Lower leg skin (tissue), 4 donors: ENCODE measurements at regions not wholly inside any gene's neighbourhood (a gene's known extent, or its start where the extent isn't known, plus 50 kb on each side); places are given as distances from the start of the nearest gene placed in this dataset.

Experiments used
- DNase-seq, 2 donors: peaks; one replicate each; pipeline ENCODE4 v3.0.0-alpha.2; 2019; ENCODE audit warnings: low spot score in 2 of 2
- H3K4me3 ChIP-seq: fragments of 200-600 bp; sonication (generic); 2 replicates; pipeline ENCODE4 v1.5.1; 2017; ENCODE audit warnings: mild to moderate bottlenecking, low read depth; ENCODE audit not compliant: poor library complexity, severe bottlenecking
- CTCF ChIP-seq, 3 donors: fragments of 450-650 bp; IDR thresholded peaks; one replicate each; pipeline ENCODE4 v1.5.1; 2016; ENCODE audit warnings: antibody characterized with exemption in 3 of 3, mild to moderate bottlenecking in 3 of 3, moderate library complexity in 2 of 3
- POLR2A ChIP-seq, 2 donors: fragments of 450-650 bp; IDR thresholded peaks; one replicate each; pipeline ENCODE4 v1.6.1; 2016 to 2017; ENCODE audit warnings: antibody characterized with exemption in 2 of 2, mild to moderate bottlenecking in 1 of 2, moderate library complexity in 1 of 2
- WGBS, 2 donors: methylation state at CpG; one replicate each; pipeline ENCODE4 v1.1.5; 2018; 5-methylcytosine and 5-hydroxymethylcytosine counted together
- intact Hi-C: fragments of 100-400 bp; cut with DNase I; formaldehyde crosslinking; loops from one replicate; pipeline ENCODE4 v1.15.0; 2023; ENCODE audit warnings: low total_unique reads

GRCh38 chr18:2201036-2201600 lies 370.2 kb downstream of the METTL4 start:
- WGBS, 2 donors = 68 to 75% methylated on average over 2 of the region's 2 CpGs
- no peak for TF ChIP-seq CTCF (IDR thresholded peaks at IDR 0.05)
- no peak for TF ChIP-seq POLR2A (IDR thresholded peaks at IDR 0.05)
- no peak for DNase-seq
- intact Hi-C loops = no loop called here
- no peak overlapping the region for H3K4me3 ChIP-seq

- TF ChIP-seq CTCF (IDR thresholded peaks at IDR 0.05) = no peak
- no peak for TF ChIP-seq POLR2A (IDR thresholded peaks at IDR 0.05)
- H3K4me3 ChIP-seq = no peak overlapping the region
- intact Hi-C loops = no loop called here
- no peak for DNase-seq
- WGBS, 2 donors = 44 to 70% methylated on average over 2 of the region's 2 CpGs
These were observed 366.6 kb downstream of the METTL4 start for GRCh38 chr18:2204736-2205135.

- intact Hi-C loops = no loop called here
- no peak for DNase-seq
- no peak for TF ChIP-seq POLR2A (IDR thresholded peaks at IDR 0.05)
- no peak overlapping the region for H3K4me3 ChIP-seq
- 86% methylated on average over 3 of the region's 3 CpGs for WGBS, 2 donors
These were observed 364.0 kb downstream of the METTL4 start for GRCh38 chr18:2207294-2207693.

- 78 to 87% methylated on average over 1 of the region's 1 CpG for WGBS, 2 donors
- intact Hi-C loops = no loop called here
- H3K4me3 ChIP-seq = no peak overlapping the region
- TF ChIP-seq CTCF (IDR thresholded peaks at IDR 0.05) = no peak
- no peak for TF ChIP-seq POLR2A (IDR thresholded peaks at IDR 0.05)
- DNase-seq = no peak
These were observed 358.6 kb downstream of the METTL4 start for GRCh38 chr18:2212598-2213205.

DNA sequence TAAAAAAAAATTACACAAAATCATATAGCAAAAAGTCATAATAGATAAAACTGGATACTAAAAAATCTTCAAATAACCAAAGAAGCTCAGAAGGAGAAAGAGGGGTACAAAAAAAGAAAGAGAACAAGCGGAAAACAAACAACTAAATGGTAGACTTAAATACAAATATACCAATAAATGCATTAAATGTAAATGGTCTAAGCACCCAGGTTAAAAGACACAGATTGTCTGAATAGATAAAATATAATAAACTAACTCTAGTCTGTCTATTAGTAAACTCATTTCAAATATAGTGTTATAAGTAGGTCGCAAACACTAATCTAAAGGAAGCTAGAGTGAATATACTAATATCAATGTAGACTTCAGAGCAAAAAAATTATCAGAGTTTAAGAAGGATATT lies 357.4 kb downstream of the METTL4 start:
- 94% methylated on average over 2 of the region's 2 CpGs for WGBS, 2 donors
- TF ChIP-seq CTCF (IDR thresholded peaks at IDR 0.05) = no peak
- no peak for TF ChIP-seq POLR2A (IDR thresholded peaks at IDR 0.05)
- intact Hi-C loops = no loop called here
- H3K4me3 ChIP-seq = no peak overlapping the region
- no peak for DNase-seq

DNA sequence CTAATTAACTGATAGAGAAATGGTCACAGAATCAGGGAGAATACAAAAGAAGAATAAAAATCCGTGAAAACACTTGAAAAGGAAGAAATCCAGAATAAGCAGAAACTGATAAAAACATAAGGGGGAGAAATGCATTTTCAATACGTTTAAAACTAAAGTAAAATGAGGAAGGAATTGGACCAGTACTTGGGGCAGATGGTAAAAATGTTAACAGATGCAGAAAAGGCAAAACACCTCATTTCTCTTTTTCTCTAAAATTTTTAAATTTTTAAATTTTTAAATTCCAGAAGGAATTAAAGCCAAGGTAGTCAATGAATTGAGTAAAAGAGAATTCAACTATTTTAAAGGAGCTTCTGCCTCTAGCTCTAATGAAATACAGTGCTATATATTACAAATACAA lies 353.9 kb downstream of the METTL4 start:
- intact Hi-C loops = no loop called here
- DNase-seq = no peak
- WGBS, 2 donors = 41 to 47% methylated on average over 2 of the region's 2 CpGs

More for the DNA sequence above, 353.9 kb downstream of the METTL4 start:
- TF ChIP-seq CTCF (IDR thresholded peaks at IDR 0.05) (no peak), POLR2A (IDR thresholded peaks at IDR 0.05) (no peak)
- H3K4me3 ChIP-seq = no peak overlapping the region
